MM.1S (cell line): ENCODE measurements at regions not wholly inside any gene's neighbourhood (a gene's known extent, or its start where the extent isn't known, plus 50 kb on each side); places are given as distances from the start of the nearest gene placed in this dataset.
"Not testable (repeated sequence)": the region's sequence is repeated elsewhere in the genome, so short reads cannot be mapped to it uniquely, and the experiment has no call there.

Source experiments
- DNase-seq: peaks from one replicate; pipeline ENCODE4 v3.0.0-alpha.2; 2015
- H2AFZ ChIP-seq: fragments of 300-600 bp; sonication (generic); 2 replicates; pipeline ENCODE4 v1.6.0; 2016; ENCODE audit warnings: antibody characterized with exemption, low read length
- H3F3A ChIP-seq: fragments of 300-600 bp; sonication (generic); 2 replicates; pipeline ENCODE4 v1.6.1; 2016; ENCODE audit warnings: mild to moderate bottlenecking, antibody characterized with exemption, low read length, moderate library complexity, mixed read lengths; ENCODE audit not compliant: insufficient read depth
- H3K27ac ChIP-seq: fragments of 300-600 bp; sonication (generic); 2 replicates; pipeline ENCODE4 v1.5.1; 2016; ENCODE audit warnings: mild to moderate bottlenecking, low read length
- H3K27me3 ChIP-seq: fragments of 300-600 bp; sonication (generic); replicated peaks from 2 replicates; pipeline ENCODE4 v1.6.0; 2016; ENCODE audit warnings: low read length; ENCODE audit not compliant: insufficient read depth
- H3K36me3 ChIP-seq: fragments of 300-600 bp; sonication (generic); replicated peaks from 2 replicates; pipeline ENCODE4 v1.6.1; 2016; ENCODE audit warnings: mild to moderate bottlenecking, low read length, mixed read lengths; ENCODE audit not compliant: insufficient read depth
- H3K4me1 ChIP-seq: fragments of 300-600 bp; sonication (generic); 2 replicates; pipeline ENCODE4 v1.6.1; 2016; ENCODE audit warnings: low read length, mixed read lengths
- H3K4me2 ChIP-seq: fragments of 300-600 bp; sonication (generic); 2 replicates; pipeline ENCODE4 v1.6.0; 2016; ENCODE audit warnings: low read depth, low read length
- H3K4me3 ChIP-seq: fragments of 300-600 bp; sonication (generic); 2 replicates; pipeline ENCODE4 v1.5.1; 2016; ENCODE audit warnings: low read length, mixed read lengths
- H3K79me2 ChIP-seq: fragments of 300-600 bp; sonication (generic); 2 replicates; pipeline ENCODE4 v1.6.1; 2016; ENCODE audit warnings: mixed run types, low read length, mixed read lengths
- H3K9ac ChIP-seq: fragments of 300-600 bp; sonication (generic); 2 replicates; pipeline ENCODE4 v1.6.1; 2016; ENCODE audit warnings: low read length, mixed read lengths
- H3K9me2 ChIP-seq: fragments of 300-600 bp; sonication (generic); replicated peaks from 2 replicates; pipeline ENCODE4 v1.6.1; 2016; ENCODE audit warnings: mild to moderate bottlenecking, low read length, mixed read lengths; ENCODE audit not compliant: insufficient read depth
- H3K9me3 ChIP-seq: fragments of 300-600 bp; sonication (generic); replicated peaks from 2 replicates; pipeline ENCODE4 v1.6.1; 2016; ENCODE audit warnings: mild to moderate bottlenecking, low read length, mixed read lengths; ENCODE audit not compliant: insufficient read depth
- H4K20me1 ChIP-seq: fragments of 300-600 bp; sonication (generic); 2 replicates; pipeline ENCODE4 v1.6.1; 2016; ENCODE audit warnings: mild to moderate bottlenecking, low read length, moderate library complexity, mixed read lengths; ENCODE audit not compliant: insufficient read depth
- EZH2 ChIP-seq: fragments of 300-600 bp; sonication (generic); optimal IDR thresholded peaks from 2 replicates; pipeline ENCODE3; 2017; ENCODE audit warnings: low read depth, mild to moderate bottlenecking, antibody characterized with exemption, low read length, mixed read lengths
- EZH2phosphoT487 ChIP-seq: fragments of 300-600 bp; sonication (generic); IDR thresholded peaks from 2 replicates; pipeline ENCODE4 v1.6.1; 2018; ENCODE audit warnings: antibody characterized with exemption, low read length
- TF ChIP-seq, protein P1 (sequence below): fragments of 300-600 bp; sonication (generic); IDR thresholded peaks from 2 replicates; pipeline ENCODE4 v1.5.1; 2016; ENCODE audit warnings: antibody characterized with exemption, low read length, mixed read lengths

DNA sequence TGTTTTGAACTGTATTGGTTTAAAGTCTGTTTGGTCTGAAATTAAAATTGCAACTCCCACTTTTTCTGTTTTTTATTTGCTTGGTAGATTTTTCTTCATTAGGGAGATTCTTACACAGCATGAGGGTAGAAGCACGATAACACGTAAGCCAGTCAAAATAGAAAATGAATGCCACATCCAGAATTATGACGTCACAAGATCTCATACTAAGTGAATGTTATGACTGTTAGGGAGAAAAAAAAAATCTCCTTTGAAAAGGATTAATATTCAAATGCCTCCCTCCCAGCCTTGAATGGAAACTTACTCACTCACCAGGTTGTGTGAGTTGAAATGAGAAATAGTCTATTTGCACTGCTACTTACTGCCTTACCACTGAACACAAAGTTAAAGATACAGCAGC lies 670.8 kb downstream of the TFAP2A start:
- Histone ChIP-seq H3K27me3 (no peaks in the 10 kb centered on the region), H3K4me1 (no peaks in the 10 kb centered on the region), H3K36me3 (no peaks in the 10 kb centered on the region), H3K79me2 (no peaks in the 10 kb centered on the region), H2AFZ (no peak overlapping the region), H3F3A (no peaks in the 10 kb centered on the region), H3K9me2 (no peaks in the 10 kb centered on the region), H3K4me2 (peak overlapping the region; percentile 22; the same call in 1 of the 2 replicates), H3K9me3 (no peaks in the 10 kb centered on the region), H3K9ac (no peak overlapping the region), H3K4me3 (no peak overlapping the region), H4K20me1 (no peaks in the 10 kb centered on the region), H3K27ac (no peak overlapping the region)
- TF ChIP-seq, protein P1, sequence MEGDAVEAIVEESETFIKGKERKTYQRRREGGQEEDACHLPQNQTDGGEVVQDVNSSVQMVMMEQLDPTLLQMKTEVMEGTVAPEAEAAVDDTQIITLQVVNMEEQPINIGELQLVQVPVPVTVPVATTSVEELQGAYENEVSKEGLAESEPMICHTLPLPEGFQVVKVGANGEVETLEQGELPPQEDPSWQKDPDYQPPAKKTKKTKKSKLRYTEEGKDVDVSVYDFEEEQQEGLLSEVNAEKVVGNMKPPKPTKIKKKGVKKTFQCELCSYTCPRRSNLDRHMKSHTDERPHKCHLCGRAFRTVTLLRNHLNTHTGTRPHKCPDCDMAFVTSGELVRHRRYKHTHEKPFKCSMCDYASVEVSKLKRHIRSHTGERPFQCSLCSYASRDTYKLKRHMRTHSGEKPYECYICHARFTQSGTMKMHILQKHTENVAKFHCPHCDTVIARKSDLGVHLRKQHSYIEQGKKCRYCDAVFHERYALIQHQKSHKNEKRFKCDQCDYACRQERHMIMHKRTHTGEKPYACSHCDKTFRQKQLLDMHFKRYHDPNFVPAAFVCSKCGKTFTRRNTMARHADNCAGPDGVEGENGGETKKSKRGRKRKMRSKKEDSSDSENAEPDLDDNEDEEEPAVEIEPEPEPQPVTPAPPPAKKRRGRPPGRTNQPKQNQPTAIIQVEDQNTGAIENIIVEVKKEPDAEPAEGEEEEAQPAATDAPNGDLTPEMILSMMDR, result no peak
- TF ChIP-seq EZH2 (no peak), EZH2phosphoT487 (no peak)
- DNase-seq, result no peak

DNA sequence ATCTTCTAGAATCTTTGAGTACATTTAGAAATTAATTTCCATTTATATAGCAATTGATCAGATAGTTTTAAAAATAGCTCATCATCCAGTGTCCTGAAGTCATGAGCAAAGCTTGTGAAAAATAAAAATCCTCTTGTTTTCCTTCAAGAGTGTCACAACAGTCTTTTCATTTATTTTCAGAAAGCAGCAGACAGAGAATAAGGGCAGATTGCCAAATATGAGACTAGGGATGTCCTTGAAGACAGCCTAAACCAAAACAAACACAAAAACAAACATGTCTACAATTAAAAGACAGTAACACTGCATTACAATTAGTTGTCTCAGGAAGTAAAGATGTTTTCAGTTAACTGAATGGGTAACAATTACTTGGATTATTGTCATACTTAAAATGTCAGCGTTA lies 682.8 kb downstream of the TFAP2A start:
- Histone ChIP-seq H3K4me1 (no peaks in the 10 kb centered on the region), H3K9ac (no peak overlapping the region), H3K4me2 (no peak overlapping the region), H2AFZ (no peak overlapping the region), H3K4me3 (no peak overlapping the region), H3F3A (no peaks in the 10 kb centered on the region), H3K36me3 (no peaks in the 10 kb centered on the region), H3K27ac (no peak overlapping the region), H4K20me1 (no peaks in the 10 kb centered on the region), H3K9me3 (no peaks in the 10 kb centered on the region), H3K79me2 (no peaks in the 10 kb centered on the region), H3K9me2 (no peaks in the 10 kb centered on the region), H3K27me3 (no peaks in the 10 kb centered on the region)
- no peak for TF ChIP-seq EZH2phosphoT487
- TF ChIP-seq, protein P1, result no peak
- no peak for TF ChIP-seq EZH2
- DNase-seq, result no peak

DNA sequence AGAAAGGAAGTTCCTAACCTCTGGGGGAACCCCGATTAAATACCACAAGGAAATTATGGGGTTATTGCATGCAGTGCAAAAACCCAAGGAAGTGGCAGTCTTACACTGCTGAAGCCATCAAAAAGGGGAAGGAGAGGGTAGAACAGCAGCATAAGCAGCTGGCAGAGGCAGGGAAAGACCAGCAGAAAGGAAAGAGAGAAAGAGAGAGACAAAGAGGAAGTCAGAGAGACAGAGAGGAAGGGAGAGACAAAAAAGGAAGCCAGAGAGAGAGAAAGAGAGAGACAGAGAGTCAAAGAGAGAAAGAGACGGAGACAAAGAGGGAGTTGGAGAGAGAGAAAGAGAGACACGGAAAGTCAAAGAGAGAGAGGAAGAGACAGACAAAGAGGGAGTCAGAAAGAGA lies 689.1 kb downstream of the TFAP2A start:
- not testable (repeated sequence) for DNase-seq, H3K9ac ChIP-seq, H3K27ac ChIP-seq, H3F3A ChIP-seq, H3K36me3 ChIP-seq, H3K4me3 ChIP-seq, H3K9me3 ChIP-seq, H2AFZ ChIP-seq, H3K27me3 ChIP-seq, H3K79me2 ChIP-seq, H3K4me1 ChIP-seq, H4K20me1 ChIP-seq, H3K4me2 ChIP-seq, H3K9me2 ChIP-seq

DNA sequence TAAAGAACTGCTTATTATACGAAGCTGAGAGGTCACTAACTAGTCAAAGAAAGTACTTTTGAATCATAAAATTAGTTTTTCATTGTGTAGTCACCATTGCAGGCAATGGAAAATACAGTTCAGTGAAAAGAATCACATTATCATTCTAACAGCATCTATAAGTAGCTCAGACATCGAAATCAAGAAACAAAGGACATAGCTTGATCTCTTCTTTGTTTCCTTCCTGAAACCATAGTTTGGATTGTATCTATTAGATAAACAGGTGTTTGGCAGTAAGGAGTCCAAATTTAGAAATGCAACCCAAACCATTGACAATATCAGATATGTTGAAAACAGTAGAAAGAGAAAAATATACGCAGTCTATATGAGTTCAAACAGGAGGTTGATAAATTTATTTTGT lies 697.3 kb downstream of the TFAP2A start:
- Histone ChIP-seq H3K36me3 (no peaks in the 10 kb centered on the region), H3K9me2 (no peaks in the 10 kb centered on the region), H3K9ac (no peak overlapping the region; the same call in 1 of the 2 replicates), H3K4me3 (peak overlapping the region; percentile 19), H2AFZ (peak overlapping the region; percentile 10; the same call in 1 of the 2 replicates), H3F3A (peaks cover 15% of the 10 kb centered on the region), H3K27ac (peak overlapping the region; percentile 63; the same call in 1 of the 2 replicates), H4K20me1 (no peaks in the 10 kb centered on the region), H3K27me3 (no peaks in the 10 kb centered on the region), H3K4me1 (peaks cover 20% of the 10 kb centered on the region), H3K9me3 (no peaks in the 10 kb centered on the region), H3K4me2 (peak overlapping the region; percentile 61), H3K79me2 (no peaks in the 10 kb centered on the region)
- DNase-seq, result peak; percentile 65
- TF ChIP-seq, protein P1, result no peak
- TF ChIP-seq EZH2phosphoT487 (no peak), EZH2 (no peak)
